ENCODE measurements at regions not wholly inside any gene's neighbourhood (a gene's known extent, or its start where the extent isn't known, plus 50 kb on each side); places are given as distances from the start of the nearest gene placed in this dataset.
"Not testable (repeated sequence)": the region's sequence is repeated elsewhere in the genome, so short reads cannot be mapped to it uniquely, and the experiment has no call there.

DNA sequence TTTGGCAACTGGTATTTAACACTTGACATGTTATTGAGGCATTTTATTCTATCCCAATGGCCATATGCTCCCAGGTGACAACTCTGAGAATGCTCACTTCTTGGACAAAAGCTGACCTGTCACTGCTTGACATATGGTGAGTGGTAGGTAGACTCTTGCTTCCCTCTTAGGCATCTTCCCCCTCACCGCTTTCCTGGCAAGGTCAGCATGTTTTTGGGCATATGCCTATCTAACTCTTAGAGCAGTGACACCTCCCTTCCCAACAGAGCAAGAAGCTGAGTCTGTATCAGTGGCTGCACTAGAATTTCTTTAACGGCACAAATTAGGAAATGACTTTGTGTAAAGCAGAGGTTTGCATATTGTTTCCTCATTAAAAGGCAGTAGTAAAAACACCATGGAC lies 300.7 kb downstream of the OXSM start:
- ChIA-PET POLR2A (no interaction called here), CTCF (no interaction called here)
- DNase-seq (ENCODE audit: extremely low spot score): no peak
- TF ChIP-seq, protein P1, sequence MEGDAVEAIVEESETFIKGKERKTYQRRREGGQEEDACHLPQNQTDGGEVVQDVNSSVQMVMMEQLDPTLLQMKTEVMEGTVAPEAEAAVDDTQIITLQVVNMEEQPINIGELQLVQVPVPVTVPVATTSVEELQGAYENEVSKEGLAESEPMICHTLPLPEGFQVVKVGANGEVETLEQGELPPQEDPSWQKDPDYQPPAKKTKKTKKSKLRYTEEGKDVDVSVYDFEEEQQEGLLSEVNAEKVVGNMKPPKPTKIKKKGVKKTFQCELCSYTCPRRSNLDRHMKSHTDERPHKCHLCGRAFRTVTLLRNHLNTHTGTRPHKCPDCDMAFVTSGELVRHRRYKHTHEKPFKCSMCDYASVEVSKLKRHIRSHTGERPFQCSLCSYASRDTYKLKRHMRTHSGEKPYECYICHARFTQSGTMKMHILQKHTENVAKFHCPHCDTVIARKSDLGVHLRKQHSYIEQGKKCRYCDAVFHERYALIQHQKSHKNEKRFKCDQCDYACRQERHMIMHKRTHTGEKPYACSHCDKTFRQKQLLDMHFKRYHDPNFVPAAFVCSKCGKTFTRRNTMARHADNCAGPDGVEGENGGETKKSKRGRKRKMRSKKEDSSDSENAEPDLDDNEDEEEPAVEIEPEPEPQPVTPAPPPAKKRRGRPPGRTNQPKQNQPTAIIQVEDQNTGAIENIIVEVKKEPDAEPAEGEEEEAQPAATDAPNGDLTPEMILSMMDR (IDR thresholded peaks at IDR 0.05; ENCODE audit: control extremely low read depth, extremely low read depth, low read depth, missing control alignments): no peak

DNA sequence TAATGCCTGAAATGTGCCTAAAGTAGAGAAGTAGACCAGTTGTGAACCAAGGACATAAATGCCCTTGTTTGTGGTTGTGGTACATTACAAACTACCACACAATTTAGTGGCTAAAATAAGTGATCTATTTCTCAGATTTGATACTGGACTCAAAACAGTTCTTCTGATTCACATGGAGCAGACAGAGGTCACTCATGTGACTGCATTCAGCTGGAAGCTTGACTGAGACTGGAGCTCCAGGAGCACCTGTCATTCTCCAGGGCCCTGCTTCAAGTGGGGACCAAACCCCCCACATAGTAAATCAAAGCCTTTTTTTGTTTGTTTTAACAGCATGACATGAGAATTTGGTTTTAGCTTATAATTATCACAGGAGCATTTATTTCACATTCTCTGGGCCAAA lies 301.2 kb downstream of the OXSM start:
- TF ChIP-seq, protein P1 (IDR thresholded peaks at IDR 0.05; ENCODE audit: control extremely low read depth, extremely low read depth, low read depth, missing control alignments): no peak
- CTCF ChIA-PET: no interaction called here
- DNase-seq (ENCODE audit: extremely low spot score): no peak
- POLR2A ChIA-PET: no interaction called here

DNA sequence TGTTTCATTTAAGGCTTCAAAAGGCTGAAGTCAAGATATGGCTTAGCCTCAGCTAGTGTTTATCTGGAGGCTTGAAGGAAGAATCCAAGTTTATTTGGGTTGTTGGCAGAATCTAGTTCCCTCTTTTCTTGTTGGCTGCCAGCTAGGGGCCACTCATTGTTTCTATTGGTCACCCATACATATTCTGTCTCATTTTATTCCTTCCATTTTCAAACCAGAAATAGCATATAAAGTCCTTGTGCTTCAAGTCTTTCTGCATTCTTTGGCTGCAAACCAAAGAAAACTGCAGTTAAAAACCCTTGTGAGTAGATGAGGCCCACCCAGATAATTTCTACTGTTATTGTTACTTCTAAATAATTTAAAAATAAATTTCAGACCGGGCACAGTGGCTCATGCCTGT lies 301.7 kb downstream of the OXSM start:
- no peak for DNase-seq (ENCODE audit: extremely low spot score)
- TF ChIP-seq, protein P1 (IDR thresholded peaks at IDR 0.05; ENCODE audit: control extremely low read depth, extremely low read depth, low read depth, missing control alignments): no peak
- ChIA-PET CTCF (no interaction called here), POLR2A (no interaction called here)

DNA sequence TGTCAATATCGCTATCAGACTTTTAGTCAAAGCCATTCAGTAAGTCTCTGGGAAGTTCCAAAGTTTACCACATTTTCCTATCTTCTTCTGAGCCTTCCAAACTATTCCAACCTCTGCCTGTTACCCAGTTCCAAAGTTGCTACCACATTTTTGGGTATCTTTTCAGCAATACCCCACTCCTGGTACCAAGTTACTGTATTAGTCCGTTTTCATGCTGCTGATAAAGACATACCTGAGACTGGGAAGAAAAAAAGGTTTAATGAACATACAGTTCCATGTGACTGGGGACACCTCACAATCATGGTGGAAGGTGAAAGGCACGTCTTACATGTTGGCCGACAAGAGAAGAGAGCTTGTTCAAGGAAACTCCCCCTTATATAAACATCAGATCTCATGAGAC lies 307.2 kb downstream of the OXSM start:
- CTCF ChIA-PET; POLR2A ChIA-PET; DNase-seq (ENCODE audit: extremely low spot score): not testable (repeated sequence)

DNA sequence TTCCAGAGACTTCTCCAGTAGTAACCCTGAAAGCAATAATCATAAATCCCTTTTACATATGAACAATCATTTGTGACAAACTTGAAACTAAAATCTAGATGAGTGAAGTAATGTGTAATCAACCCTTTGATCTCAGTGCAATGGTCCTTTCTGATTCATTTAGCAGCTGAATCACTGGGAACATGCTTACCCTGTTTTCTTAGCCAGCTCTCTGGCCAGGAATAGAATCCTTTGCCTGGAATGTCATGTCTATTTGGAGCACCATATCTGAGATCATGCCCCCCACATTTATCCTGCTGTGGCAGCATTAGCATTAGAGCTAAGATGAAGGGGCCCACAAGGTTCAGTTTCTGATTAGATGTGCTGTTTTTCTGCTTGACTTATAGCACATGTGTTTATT lies 309.8 kb downstream of the OXSM start:
- CTCF ChIA-PET: interaction anchor here (0.9 to 1.1 kb wide), 2 partner anchors 12 to 19 kb away, joined by 3 read pairs; no protein-coding TSS in a partner anchor
- DNase-seq (ENCODE audit: extremely low spot score): no peak
- POLR2A ChIA-PET: no interaction called here
- TF ChIP-seq, protein P1 (IDR thresholded peaks at IDR 0.05; ENCODE audit: control extremely low read depth, extremely low read depth, low read depth, missing control alignments): no peak

DNA sequence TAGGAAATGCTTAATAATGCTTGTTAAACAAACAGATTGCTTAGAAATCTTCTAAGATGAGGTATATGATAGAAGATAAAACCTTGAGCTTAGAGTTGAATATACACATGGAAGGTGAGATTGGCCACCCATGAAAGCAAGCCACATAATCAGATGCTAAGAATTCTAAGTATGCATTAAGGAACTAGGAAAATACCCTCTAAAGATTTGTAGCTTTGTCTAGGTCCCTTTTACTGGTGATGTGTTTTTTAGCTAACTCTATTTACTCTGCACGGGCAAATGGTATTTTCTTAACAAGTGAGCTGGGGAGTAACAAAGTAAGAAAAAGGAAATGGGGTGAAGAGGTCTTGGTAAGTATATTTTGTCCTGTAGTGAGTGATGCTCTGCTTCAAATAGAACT lies 310.3 kb downstream of the OXSM start:
- ChIA-PET POLR2A (no interaction called here), CTCF (interaction anchor here (0.7 to 1.1 kb wide), 3 partner anchors 12 to 23 kb away, joined by 3 read pairs; no protein-coding TSS in a partner anchor)
- no peak for DNase-seq (ENCODE audit: extremely low spot score)
- TF ChIP-seq, protein P1 (IDR thresholded peaks at IDR 0.05; ENCODE audit: control extremely low read depth, extremely low read depth, low read depth, missing control alignments): no peak

DNA sequence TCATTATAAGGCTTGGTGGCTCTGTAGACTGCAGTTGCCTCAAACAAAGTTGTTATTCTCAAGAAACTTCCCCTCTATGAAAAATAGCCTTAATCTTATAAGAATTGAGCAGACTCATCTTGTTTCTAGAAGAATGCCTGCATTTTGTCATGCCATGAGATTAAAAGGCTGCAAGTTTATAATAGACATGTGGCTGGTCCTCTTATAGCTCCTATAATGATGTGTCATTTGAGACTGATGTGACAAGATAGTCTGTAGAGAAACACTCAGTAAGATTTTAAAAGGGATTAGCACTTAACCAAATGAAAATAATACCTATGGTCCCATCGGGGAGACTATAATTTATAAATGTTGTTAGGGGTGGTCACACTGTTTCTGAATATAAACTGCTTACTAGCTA lies 312.5 kb downstream of the OXSM start:
- TF ChIP-seq, protein P1 (IDR thresholded peaks at IDR 0.05; ENCODE audit: control extremely low read depth, extremely low read depth, low read depth, missing control alignments): no peak
- no peak for DNase-seq (ENCODE audit: extremely low spot score)
- CTCF ChIA-PET: interaction anchor here (0.6 kb wide), 1 partner anchor 19 kb away, joined by 3 read pairs; no protein-coding TSS in a partner anchor
- POLR2A ChIA-PET: no interaction called here
